Left lung (tissue), 4 donors: ENCODE measurements at regions not wholly inside any gene's neighbourhood (a gene's known extent, or its start where the extent isn't known, plus 50 kb on each side); places are given as distances from the start of the nearest gene placed in this dataset.

ENCODE experiments used
- ATAC-seq: fragments of 200-7000 bp; cut with Tn5 transposase; one replicate; pipeline ENCODE4 v1.9.1; 2020; ENCODE audit warnings: moderate library complexity
- DNase-seq, 4 donors: peaks; one replicate each; pipeline ENCODE4 v3.0.0-alpha.2; 2013 to 2020
- H3K27ac ChIP-seq, 2 donors: fragments of 200-600 bp; sonication (generic) in 1 of 2; one replicate each; pipeline versions ENCODE4 v1.5.0 to v1.8.0; 2020 to 2021
- H3K27me3 ChIP-seq, 2 donors: fragments of 200-600 bp; sonication (generic) in 1 of 2; one replicate each; pipeline versions ENCODE4 v1.5.0 to v1.8.0; 2020 to 2021
- H3K36me3 ChIP-seq, 2 donors: fragments of 200-600 bp; sonication (generic) in 1 of 2; one replicate each; pipeline versions ENCODE4 v1.5.0 to v1.8.0; 2020 to 2021
- H3K4me1 ChIP-seq, 2 donors: fragments of 200-600 bp; one replicate each; pipeline ENCODE4 v1.8.0; 2021
- H3K4me3 ChIP-seq, 2 donors: fragments of 200-600 bp; sonication (generic) in 1 of 2; one replicate each; pipeline versions ENCODE4 v1.5.0 to v1.8.0; 2020 to 2021; ENCODE audit warnings: mild to moderate bottlenecking in 1 of 2
- H3K9me3 ChIP-seq, 2 donors: fragments of 200-600 bp; sonication (generic) in 1 of 2; one replicate each; pipeline versions ENCODE4 v1.5.0 to v1.8.0; 2020 to 2021
- intact Hi-C, 2 donors: fragments of 100-400 bp; cut with DNase I; formaldehyde crosslinking; loops; one replicate each; pipeline versions ENCODE4 v1.11.2 to v1.14.2; 2022
- TF ChIP-seq, protein P1 (sequence below), 2 donors: fragments of 200-600 bp; sonication (generic) in 1 of 2; IDR thresholded peaks; one replicate each; pipeline versions ENCODE4 v1.5.0 to v1.8.0; 2021; ENCODE audit warnings: antibody characterized with exemption in 2 of 2
- donor health status: DM: no; HTN: yes; CAD: no.
- donor health status: DM: no; HTN: no; CAD: no.

DNA sequence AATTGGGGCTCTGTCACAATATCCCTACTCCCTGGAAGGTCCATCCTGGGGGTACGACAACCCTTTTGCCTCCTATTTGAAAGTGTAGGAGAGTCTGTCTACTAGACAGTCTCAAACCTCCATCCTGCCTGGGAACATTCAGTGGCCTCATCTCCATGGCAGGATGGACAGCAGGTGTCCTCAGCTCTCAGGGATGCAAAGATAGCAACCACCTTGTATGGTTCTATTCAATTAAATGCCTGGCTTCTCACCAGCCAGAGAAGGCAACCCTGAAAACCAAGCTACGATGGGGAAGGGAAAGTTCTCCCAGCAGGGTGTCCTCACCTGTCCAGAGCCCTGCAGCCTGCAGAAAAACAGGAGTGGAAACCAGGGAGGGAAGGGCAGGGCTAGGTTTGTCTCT, 164.9 kb downstream of the MIAT start:
- H3K27me3 ChIP-seq = no peaks in the 10 kb centered on the region
- ATAC-seq = no peak
- no peaks in the 10 kb centered on the region for H3K36me3 ChIP-seq
- no peak overlapping the region for H3K4me3 ChIP-seq
- no peaks in the 10 kb centered on the region for H3K4me1 ChIP-seq
- TF ChIP-seq, protein P1, sequence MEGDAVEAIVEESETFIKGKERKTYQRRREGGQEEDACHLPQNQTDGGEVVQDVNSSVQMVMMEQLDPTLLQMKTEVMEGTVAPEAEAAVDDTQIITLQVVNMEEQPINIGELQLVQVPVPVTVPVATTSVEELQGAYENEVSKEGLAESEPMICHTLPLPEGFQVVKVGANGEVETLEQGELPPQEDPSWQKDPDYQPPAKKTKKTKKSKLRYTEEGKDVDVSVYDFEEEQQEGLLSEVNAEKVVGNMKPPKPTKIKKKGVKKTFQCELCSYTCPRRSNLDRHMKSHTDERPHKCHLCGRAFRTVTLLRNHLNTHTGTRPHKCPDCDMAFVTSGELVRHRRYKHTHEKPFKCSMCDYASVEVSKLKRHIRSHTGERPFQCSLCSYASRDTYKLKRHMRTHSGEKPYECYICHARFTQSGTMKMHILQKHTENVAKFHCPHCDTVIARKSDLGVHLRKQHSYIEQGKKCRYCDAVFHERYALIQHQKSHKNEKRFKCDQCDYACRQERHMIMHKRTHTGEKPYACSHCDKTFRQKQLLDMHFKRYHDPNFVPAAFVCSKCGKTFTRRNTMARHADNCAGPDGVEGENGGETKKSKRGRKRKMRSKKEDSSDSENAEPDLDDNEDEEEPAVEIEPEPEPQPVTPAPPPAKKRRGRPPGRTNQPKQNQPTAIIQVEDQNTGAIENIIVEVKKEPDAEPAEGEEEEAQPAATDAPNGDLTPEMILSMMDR (IDR thresholded peaks at IDR 0.05) = no peak
- DNase-seq = no peak
- no peak overlapping the region for H3K27ac ChIP-seq
- intact Hi-C loops = no loop called here
- H3K9me3 ChIP-seq = peaks cover 0 to 15% of the 10 kb centered on the region in 2 donors

DNA sequence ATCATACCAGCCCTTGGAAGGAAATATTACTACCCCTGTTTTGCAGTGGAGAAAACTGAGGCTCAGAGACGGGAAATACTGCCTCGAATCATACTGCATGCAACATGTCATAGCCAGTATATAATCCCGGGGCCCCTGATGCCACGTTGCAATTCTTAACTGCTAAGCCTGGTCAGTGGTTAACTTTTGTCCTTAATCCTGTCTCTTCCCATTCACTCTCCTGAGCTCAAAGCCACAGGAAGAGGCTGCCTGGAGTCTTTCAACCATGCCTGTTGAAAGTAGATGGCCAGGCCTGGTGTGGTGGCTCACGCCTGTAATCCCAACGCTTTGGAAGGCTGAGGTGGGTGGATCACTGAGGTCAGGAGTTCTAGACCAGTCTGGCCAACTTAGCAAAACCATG, 166.6 kb downstream of the MIAT start:
- TF ChIP-seq, protein P1 (IDR thresholded peaks at IDR 0.05) = no peak
- intact Hi-C loops = no loop called here
- H3K27ac ChIP-seq = no peak overlapping the region
- H3K4me1 ChIP-seq = no peaks in the 10 kb centered on the region
- no peak overlapping the region for H3K4me3 ChIP-seq
- DNase-seq (no peak), ATAC-seq (no peak)
- no peaks in the 10 kb centered on the region for H3K9me3 ChIP-seq
- H3K27me3 ChIP-seq = no peaks in the 10 kb centered on the region
- H3K36me3 ChIP-seq = no peaks in the 10 kb centered on the region

DNA sequence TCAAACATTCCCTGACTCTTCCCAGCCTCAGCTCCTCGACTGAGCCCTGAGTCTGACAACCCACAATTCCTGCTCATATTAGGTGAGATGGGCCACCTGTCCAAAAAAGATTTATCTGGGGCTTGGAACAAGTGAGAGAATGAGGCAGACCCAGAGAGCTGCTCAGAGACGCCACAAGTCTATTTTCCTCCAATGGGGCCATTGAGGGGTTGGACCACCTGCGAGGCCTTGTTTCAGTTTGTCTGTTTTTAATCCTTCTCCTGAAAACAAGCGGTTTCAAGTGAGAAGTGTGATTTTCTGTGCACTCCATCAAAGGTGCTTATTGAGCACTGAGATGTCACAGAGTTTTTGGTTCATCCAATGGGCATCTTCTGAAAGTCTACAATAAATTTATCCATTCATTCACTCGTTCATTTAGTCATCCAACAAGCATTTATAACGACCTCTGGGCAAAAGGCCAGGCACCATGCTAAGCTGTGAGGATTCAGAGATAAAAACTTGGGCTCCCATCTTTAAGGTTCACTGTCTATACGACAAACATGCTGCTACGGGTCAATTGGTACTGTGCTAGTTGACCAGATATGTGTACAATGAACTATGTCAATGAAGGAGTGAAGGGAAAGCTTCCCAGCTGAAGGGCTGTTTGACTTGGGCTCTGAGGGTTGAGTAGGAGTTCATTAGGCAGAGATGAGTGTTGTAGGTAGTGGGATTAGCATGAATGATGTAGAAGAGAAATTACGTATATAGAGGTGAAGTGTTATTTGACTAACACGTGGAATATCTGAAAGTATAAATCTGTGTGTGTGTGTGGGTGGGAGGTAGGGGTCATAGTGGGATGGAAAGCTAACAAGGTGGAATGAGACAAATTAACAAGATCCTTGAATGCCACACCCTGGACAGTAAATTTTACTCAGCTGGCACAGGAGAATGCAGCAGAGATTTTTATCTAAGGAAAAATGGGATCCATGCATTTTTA, 168.9 kb downstream of the MIAT start:
- H3K9me3 ChIP-seq = no peaks in the 10 kb centered on the region
- ATAC-seq (no peak), DNase-seq (no peak)
- intact Hi-C loops = no loop called here
- no peaks in the 10 kb centered on the region for H3K27me3 ChIP-seq
- no peaks in the 10 kb centered on the region for H3K36me3 ChIP-seq
- no peak overlapping the region for H3K27ac ChIP-seq
- no peak overlapping the region for H3K4me3 ChIP-seq
- TF ChIP-seq, protein P1 (IDR thresholded peaks at IDR 0.05) = no peak
- H3K4me1 ChIP-seq = no peaks in the 10 kb centered on the region

DNA sequence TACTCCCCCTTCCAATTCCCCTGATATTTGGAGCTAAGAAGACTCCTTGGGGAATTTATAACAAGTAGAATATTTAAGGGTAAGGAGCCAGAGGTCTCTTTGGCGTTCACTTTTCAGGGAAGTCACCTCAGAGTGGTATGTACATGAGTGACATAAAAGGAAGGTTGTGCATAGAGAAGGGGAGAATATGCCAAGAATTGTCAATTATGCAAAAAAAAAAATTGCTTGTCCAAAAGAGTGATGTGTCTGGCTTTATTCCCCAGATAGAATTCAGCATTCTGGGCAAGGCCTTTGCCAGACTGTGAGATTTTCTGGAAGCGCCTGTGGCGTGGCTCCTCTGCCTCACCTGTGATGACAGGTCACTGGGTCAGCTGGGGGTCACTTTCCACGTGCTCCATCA, 170.2 kb downstream of the MIAT start:
- Histone ChIP-seq H3K9me3 (no peaks in the 10 kb centered on the region), H3K27me3 (no peaks in the 10 kb centered on the region), H3K4me3 (no peak overlapping the region), H3K36me3 (no peaks in the 10 kb centered on the region), H3K27ac (no peak overlapping the region), H3K4me1 (no peaks in the 10 kb centered on the region)
- ATAC-seq (no peak), DNase-seq (no peak)
- TF ChIP-seq, protein P1 (IDR thresholded peaks at IDR 0.05) = no peak
- intact Hi-C loops = no loop called here

DNA sequence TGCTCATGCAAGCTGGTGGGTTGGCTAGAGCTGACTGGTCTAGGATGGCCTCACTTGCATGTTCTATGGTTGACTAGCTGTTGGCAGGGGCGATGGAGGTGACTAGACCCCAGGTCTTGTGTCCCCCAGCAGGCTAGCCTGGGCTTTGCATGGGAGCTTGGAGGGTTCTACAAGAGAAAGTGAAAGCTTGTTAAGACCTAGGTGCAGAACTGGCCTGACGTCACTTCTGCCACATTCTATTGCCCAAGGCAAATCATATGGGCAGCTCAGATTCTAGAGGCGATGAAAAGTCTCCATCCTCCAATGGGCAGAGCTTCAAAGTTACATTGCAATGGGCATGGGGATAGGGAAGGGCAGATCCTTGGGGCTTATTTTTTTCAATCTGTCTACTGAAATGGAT, 170.9 kb downstream of the MIAT start:
- Histone ChIP-seq H3K9me3 (no peaks in the 10 kb centered on the region), H3K27me3 (no peaks in the 10 kb centered on the region), H3K27ac (no peak overlapping the region), H3K36me3 (no peaks in the 10 kb centered on the region), H3K4me1 (no peaks in the 10 kb centered on the region), H3K4me3 (no peak overlapping the region)
- DNase-seq = no peak
- intact Hi-C loops = no loop called here
- no peak for ATAC-seq
- TF ChIP-seq, protein P1 (IDR thresholded peaks at IDR 0.05) = no peak
